DND-41 (cell line): ENCODE measurements at regions not wholly inside any gene's neighbourhood (a gene's known extent, or its start where the extent isn't known, plus 50 kb on each side); places are given as distances from the start of the nearest gene placed in this dataset.

Experiments used
- CTCF ChIP-seq: IDR thresholded peaks from 2 replicates; pipeline ENCODE4 v1.5.1; 2012; ENCODE audit warnings: borderline replicate concordance, low read length, moderate library complexity, mild to moderate bottlenecking; ENCODE audit not compliant: poor library complexity, severe bottlenecking; ENCODE audit errors: extremely low read depth
- EZH2 ChIP-seq: IDR thresholded peaks from 3 replicates; pipeline ENCODE4 v1.6.1; 2012; ENCODE audit warnings: borderline replicate concordance, low read depth, mild to moderate bottlenecking, moderate library complexity, low read length, inconsistent platforms; ENCODE audit not compliant: severe bottlenecking

GRCh38 chr13:73372666-73373627 lies 314.1 kb downstream of the KLF5 start:
- no peak for TF ChIP-seq CTCF
- TF ChIP-seq EZH2, result no peak
